ENCODE measurements at regions not wholly inside any gene's neighbourhood (a gene's known extent, or its start where the extent isn't known, plus 50 kb on each side); places are given as distances from the start of the nearest gene placed in this dataset.

GRCh38 chr1:213448776-213449175 lies 397.7 kb downstream of the RPS6KC1 start:
- Histone ChIP-seq H3K4me3 (replicated peaks in 1 of 3; ENCODE audit: low read depth in 2 of 3, low read length in 3 of 3) (no peak overlapping the region), H4K20me1 (ENCODE audit: insufficient read depth, low read length) (no peaks in the 10 kb centered on the region), H3K9me3 (replicated peaks in 1 of 2; ENCODE audit: control insufficient read depth in 1 of 2, insufficient read depth in 1 of 2, low read length in 2 of 2) (no peaks in the 10 kb centered on the region), H3K9ac (ENCODE audit: insufficient read depth, low read length, poor library complexity, severe bottlenecking) (no peak overlapping the region), H3K27ac (ENCODE audit: low read depth in 1 of 2, low read length in 2 of 2) (no peak overlapping the region), H3K4me2 (replicated peaks; ENCODE audit: extremely low read depth, low read length, poor library complexity, severe bottlenecking) (no peak overlapping the region), H3K4me1 (ENCODE audit: control insufficient read depth in 1 of 2, insufficient read depth in 2 of 2, low read length in 2 of 2) (no peaks in the 10 kb centered on the region), H3K36me3 (replicated peaks in 1 of 2; ENCODE audit: control insufficient read depth in 1 of 2, insufficient read depth in 2 of 2, low read length in 2 of 2) (no peaks in the 10 kb centered on the region), H3K27me3 (ENCODE audit: control insufficient read depth in 2 of 2, insufficient read depth in 2 of 2, low read length in 2 of 2) (no peaks in the 10 kb centered on the region), H2AFZ (ENCODE audit: insufficient read depth, low read depth, low read length, poor library complexity, severe bottlenecking) (no peak overlapping the region), H3K79me2 (ENCODE audit: insufficient read depth, low read length) (no peaks in the 10 kb centered on the region)
- no peak overlapping the region for H3K27ac Mint-ChIP-seq
- peaks cover 0 to 4% (median 3%) of the 10 kb centered on the region in 3 donors for H3K27me3 Mint-ChIP-seq (ENCODE audit: low read depth in 3 of 3)
- no peaks in the 10 kb centered on the region for H3K36me3 Mint-ChIP-seq
- no peak for TF ChIP-seq CTCF (IDR thresholded peaks at IDR 0.05)
- no peak overlapping the region for H3K4me3 Mint-ChIP-seq
- intact Hi-C loops (cut with micrococcal nuclease) = no loop called here
- no peaks in the 10 kb centered on the region for H3K4me1 Mint-ChIP-seq
- H3K9me3 Mint-ChIP-seq = peaks cover 0 to 2% (median 0%) of the 10 kb centered on the region in 7 donors
- 80% methylated on average over 1 of the region's 4 CpGs for whole genome bisulfite sequencing (ENCODE audit: insufficient coverage)
- DNase-seq = no peak

GRCh38 chr1:213452501-213452900 lies 401.5 kb downstream of the RPS6KC1 start:
- Histone ChIP-seq H3K27ac (ENCODE audit: low read depth in 1 of 2, low read length in 2 of 2) (no peak overlapping the region), H3K36me3 (replicated peaks in 1 of 2; ENCODE audit: control insufficient read depth in 1 of 2, insufficient read depth in 2 of 2, low read length in 2 of 2) (no peaks in the 10 kb centered on the region), H3K27me3 (ENCODE audit: control insufficient read depth in 2 of 2, insufficient read depth in 2 of 2, low read length in 2 of 2) (no peaks in the 10 kb centered on the region), H3K79me2 (ENCODE audit: insufficient read depth, low read length) (no peaks in the 10 kb centered on the region), H3K9ac (ENCODE audit: insufficient read depth, low read length, poor library complexity, severe bottlenecking) (no peak overlapping the region), H2AFZ (ENCODE audit: insufficient read depth, low read depth, low read length, poor library complexity, severe bottlenecking) (no peak overlapping the region), H3K4me3 (replicated peaks in 1 of 3; ENCODE audit: low read depth in 2 of 3, low read length in 3 of 3) (no peak overlapping the region), H3K4me1 (ENCODE audit: control insufficient read depth in 1 of 2, insufficient read depth in 2 of 2, low read length in 2 of 2) (no peaks in the 10 kb centered on the region), H4K20me1 (ENCODE audit: insufficient read depth, low read length) (no peaks in the 10 kb centered on the region), H3K4me2 (replicated peaks; ENCODE audit: extremely low read depth, low read length, poor library complexity, severe bottlenecking) (no peak overlapping the region), H3K9me3 (replicated peaks in 1 of 2; ENCODE audit: control insufficient read depth in 1 of 2, insufficient read depth in 1 of 2, low read length in 2 of 2) (no peaks in the 10 kb centered on the region)
- H3K27ac Mint-ChIP-seq = no peak overlapping the region
- H3K27me3 Mint-ChIP-seq (ENCODE audit: low read depth in 3 of 3) = peaks cover 0 to 3% (median 2%) of the 10 kb centered on the region in 3 donors
- H3K4me1 Mint-ChIP-seq = no peaks in the 10 kb centered on the region
- intact Hi-C loops (cut with micrococcal nuclease) = no loop called here
- no peaks in the 10 kb centered on the region for H3K36me3 Mint-ChIP-seq
- H3K4me3 Mint-ChIP-seq = no peak overlapping the region
- 95% methylated on average over 2 of the region's 4 CpGs for WGBS (ENCODE audit: insufficient coverage)
- DNase-seq = no peak
- peaks cover 0 to 3% (median 0%) of the 10 kb centered on the region in 7 donors for H3K9me3 Mint-ChIP-seq
- TF ChIP-seq CTCF (IDR thresholded peaks at IDR 0.05) = no peak
